HG02938 (cell line): ENCODE measurements at regions not wholly inside any gene's neighbourhood (a gene's known extent, or its start where the extent isn't known, plus 50 kb on each side); places are given as distances from the start of the nearest gene placed in this dataset.
"Not testable (repeated sequence)": the region's sequence is repeated elsewhere in the genome, so short reads cannot be mapped to it uniquely, and the experiment has no call there.

Experiments used
- ATAC-seq: cut with Tn5 transposase; IDR thresholded peaks from one replicate; pipeline ENCODE4 v1.9.1; 2021; ENCODE audit warnings: mild to moderate bottlenecking, moderate library complexity; ENCODE audit not compliant: unreplicated experiment

DNA sequence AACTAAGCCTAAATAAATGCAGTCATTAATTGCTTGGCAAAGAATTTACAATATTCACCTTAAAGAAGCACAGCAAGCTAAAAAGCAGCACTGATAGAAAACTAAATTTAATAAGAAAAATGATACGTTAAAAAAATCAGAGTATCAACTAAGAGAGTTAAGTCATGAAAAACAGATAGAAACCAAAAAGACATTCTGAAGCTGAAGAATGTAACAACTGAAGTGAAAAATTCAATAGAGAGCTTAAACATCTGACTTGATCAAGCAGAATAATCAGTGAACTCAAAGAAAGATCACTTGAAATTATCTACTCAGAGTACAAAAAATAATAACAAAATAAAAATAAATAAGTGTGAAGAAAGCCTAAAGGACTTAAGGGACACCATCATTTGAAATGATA, 588.0 kb upstream of the HS3ST1 start:
- ATAC-seq = no peak

DNA sequence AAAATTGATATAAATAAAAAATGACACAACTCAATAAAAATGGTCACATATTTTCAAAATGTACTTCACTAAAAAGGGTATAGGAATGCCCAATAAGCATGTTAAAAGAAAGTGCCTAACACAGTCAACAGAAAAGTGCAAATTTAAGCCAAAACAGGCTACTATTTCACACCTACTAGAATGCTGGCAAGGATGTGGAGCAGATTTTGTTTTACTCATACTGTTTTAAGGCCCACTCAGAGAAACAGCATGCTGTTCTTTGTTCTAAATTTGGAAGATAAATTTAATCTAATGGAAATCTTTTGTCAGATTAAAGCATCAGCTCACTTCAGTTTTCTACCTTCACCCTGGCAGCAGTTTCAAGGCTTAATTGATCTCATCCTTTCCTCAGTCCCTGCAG, 576.8 kb upstream of the HS3ST1 start:
- ATAC-seq = no peak

- not testable (repeated sequence) for ATAC-seq
These were observed 567.9 kb upstream of the HS3ST1 start for GRCh38 chr4:11996581-11996980.

DNA sequence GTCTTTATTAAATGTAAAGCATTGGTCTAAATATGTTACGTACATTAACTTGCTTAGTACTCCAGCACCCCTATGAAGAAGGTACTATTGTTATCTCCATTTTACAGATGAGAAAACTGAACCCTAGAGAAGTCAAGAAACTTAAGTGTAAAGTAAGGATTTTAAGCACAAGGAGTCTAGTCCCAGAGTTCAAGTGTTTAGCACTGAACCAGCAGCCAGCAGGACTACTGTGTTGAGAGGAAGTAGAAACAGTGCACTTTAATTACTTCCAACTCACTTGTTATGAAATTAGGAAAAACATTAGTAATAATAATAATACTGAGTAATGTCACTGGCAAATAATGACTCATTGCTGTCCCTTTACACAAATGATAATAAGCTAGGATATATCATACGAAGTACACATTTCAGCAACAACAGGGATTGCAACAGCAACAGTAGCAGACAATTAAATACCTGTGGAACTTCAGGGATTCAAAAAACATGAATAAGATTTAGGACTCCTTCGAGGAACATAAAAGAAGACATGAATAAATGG, 548.1 kb upstream of the HS3ST1 start:
- no peak for ATAC-seq

- ATAC-seq = no peak
These were observed 544.6 kb upstream of the HS3ST1 start for GRCh38 chr4:11973270-11973669.

GRCh38 chr4:11970754-11971153, 542.1 kb upstream of the HS3ST1 start:
- no peak for ATAC-seq

GRCh38 chr4:11966782-11967181, 538.1 kb upstream of the HS3ST1 start:
- ATAC-seq = no peak

GRCh38 chr4:11954093-11954492, 525.4 kb upstream of the HS3ST1 start:
- ATAC-seq = no peak

GRCh38 chr4:11949355-11949754, 520.7 kb upstream of the HS3ST1 start:
- no peak for ATAC-seq

GRCh38 chr4:11947629-11948028, 518.9 kb upstream of the HS3ST1 start:
- not testable (repeated sequence) for ATAC-seq

- no peak for ATAC-seq
These were observed 509.2 kb upstream of the HS3ST1 start for GRCh38 chr4:11937941-11938340.

- no peak for ATAC-seq
These were observed 502.6 kb upstream of the HS3ST1 start for GRCh38 chr4:11931266-11931820.

- no peak for ATAC-seq
These were observed 500.4 kb upstream of the HS3ST1 start for GRCh38 chr4:11929080-11929479.

- no peak for ATAC-seq
These were observed 490.6 kb upstream of the HS3ST1 start for GRCh38 chr4:11919316-11919715.

DNA sequence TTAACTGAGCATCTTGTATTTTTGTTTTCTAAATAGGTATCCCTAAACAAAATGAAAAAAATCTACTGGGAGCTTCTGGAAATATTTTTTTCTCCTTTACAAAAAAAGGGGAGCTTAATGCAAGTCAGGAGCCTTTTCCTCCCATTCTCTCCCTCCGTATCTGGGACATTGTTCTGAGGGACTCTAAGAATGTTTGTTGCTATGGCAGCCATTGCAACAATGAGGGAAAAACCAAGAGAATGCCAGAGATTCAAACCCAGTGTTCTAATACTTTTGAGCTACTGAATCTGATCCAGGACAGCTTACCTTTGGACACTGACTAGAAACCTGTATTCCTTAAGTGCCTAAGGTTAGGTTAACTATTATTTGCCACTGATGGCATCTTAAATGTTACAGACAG, 485.7 kb upstream of the HS3ST1 start:
- ATAC-seq = no peak

DNA sequence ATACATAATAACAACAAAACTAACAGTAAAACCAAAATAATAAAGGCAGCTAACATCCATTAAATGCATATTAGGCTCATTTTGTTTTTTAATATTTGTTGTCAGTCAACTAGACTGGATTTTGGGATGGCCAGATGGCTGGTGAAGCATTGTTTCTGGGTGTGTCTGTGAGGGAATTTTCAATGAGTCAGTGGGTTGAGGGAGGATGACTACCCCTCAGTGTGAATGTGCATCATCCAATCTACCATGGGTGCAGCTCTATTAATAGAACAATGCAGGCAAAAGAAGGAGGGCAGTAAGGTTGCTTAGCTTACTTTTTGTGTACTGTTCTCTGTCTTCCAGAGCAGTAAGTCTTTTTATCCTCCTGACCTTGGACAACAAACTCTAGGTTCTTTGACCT, 484.2 kb upstream of the HS3ST1 start:
- ATAC-seq = no peak

GRCh38 chr4:11910812-11911211, 482.1 kb upstream of the HS3ST1 start:
- ATAC-seq = no peak

- ATAC-seq = no peak
These were observed 480.0 kb upstream of the HS3ST1 start for GRCh38 chr4:11908712-11909111.

GRCh38 chr4:11908205-11908604, 479.5 kb upstream of the HS3ST1 start:
- ATAC-seq = no peak

- no peak for ATAC-seq
These were observed 476.4 kb upstream of the HS3ST1 start for GRCh38 chr4:11904846-11905739.

DNA sequence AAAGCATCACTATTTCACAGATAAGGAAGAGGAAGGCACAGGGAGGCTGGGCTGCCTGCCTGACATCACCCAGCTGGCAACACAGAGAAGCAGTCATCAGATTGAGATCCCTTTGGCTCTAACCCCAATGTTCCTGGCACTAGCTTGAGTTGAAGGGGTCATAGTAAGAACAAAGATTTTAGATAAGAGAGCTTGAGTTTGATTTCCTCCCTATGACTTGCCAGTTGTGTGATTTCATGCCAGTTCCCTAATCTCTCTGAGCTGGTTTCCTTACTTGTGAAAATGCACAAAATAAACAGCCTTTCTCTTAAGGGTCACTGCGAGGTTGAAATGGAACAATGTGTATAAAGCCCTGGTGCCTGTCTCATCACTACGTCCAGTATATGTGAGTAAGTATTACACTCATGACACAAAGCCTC, 475.4 kb upstream of the HS3ST1 start:
- ATAC-seq = no peak

- no peak for ATAC-seq
These were observed 472.4 kb upstream of the HS3ST1 start for GRCh38 chr4:11901089-11901488.
